CD4-positive, alpha-beta T cell treated with Interleukin-10 for 1 hour (primary cell): ENCODE measurements at regions not wholly inside any gene's neighbourhood (a gene's known extent, or its start where the extent isn't known, plus 50 kb on each side); places are given as distances from the start of the nearest gene placed in this dataset.

Experiments used
- DNase-seq: peaks from one replicate; pipeline ENCODE4 v3.0.0-alpha.2; 2020

DNA sequence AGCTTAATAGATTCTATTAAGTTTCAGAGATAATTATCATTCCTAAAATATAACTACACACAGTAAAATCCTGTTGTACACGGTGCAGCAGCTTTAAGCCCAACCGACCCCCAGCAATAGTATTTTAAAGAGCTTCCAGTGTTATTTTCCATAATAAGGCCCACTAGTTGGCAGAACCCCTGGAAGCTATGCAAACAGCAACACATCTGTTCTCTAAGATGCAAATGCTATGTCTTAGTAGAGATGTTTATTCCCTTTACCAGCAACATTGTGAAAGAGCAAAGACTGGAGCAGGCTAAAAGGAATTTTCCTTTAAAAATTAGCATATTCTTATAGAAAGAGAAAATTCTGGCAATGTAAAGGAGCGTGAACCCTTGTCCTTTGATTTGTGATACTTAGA lies 819.7 kb upstream of the ALCAM start:
- DNase-seq, result no peak

DNA sequence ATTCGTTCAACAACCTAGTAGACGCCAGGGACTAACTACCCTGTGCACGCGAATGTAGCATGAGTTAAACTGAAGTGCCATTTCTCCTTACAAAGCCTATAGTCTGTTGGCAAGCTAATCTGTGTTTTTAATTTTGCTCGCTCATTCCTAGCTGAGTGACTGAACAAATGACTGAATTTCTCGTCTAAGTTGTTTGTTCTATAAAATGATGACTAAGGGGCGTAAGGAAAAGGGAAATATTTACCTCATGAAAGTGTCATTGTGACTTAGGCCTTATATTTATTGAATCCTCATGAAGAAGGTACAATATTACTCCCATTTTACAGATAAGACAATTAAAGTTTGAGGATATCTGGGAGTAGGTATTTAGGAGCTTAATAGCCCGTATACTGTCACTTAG lies 818.3 kb upstream of the ALCAM start:
- DNase-seq, result no peak

DNA sequence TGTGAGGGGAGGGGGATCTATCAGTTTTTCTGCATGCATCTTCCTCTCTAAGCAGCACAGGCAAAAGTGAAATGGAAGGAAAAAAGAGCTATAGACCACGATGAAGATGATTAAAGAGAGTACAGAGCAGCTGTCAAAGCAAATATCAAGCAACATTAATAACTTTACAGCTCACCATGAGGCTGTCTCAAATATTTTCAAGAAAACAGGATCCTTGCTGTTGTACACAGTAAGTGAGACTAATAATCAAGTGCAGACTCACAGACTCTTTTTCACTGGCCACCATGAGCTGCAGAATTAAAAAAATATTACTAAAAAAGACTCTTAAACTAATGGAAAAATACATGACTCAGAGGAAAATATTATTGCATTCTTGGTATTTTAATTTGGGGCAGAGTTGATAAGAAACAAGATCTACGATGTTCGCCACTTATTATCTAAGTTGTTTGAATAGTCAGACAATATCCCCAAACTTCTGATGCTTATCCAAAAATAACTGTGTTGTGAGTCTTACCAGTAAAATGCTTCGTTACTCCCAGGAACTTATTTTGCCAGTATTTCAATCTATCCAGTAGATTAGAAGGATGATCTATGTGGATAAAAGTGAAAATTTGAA lies 817.5 kb upstream of the ALCAM start:
- no peak for DNase-seq

DNA sequence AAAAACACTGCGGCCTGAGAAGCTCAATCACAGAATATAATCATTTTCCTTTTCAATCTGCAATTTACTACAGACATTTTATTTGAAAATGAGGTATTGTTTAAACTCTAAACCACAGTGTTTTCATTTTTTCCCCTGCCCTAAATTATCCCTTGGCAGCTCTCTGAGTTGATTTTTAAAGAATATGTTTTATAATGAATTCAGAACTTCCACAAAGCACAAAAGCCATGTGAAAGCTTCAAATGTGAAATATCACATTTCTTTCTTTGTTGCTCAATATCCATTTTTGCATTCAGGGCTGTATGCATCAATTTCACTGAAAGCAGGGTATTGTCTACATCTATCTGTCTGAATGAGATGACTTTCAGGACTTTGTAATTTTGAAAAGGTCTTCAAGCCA lies 813.6 kb upstream of the ALCAM start:
- no peak for DNase-seq

DNA sequence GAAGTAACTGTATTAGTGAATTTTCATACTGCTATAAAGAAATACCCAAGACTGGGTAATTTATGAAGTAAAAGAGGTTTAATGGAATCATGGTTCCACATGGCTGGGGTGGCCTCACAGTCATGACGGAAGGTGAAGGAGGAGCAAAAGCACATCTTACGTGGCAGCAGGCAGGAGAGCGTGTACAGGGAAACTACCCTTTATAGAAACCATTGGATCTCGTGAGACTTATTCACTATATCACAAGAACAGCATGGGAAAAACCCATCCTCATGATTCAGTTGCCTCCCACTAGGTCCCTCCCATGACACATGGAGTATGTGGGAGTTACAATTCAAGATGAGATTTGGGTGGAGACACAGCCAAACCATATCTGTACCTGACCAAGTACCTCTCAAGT lies 812.3 kb upstream of the ALCAM start:
- no peak for DNase-seq

DNA sequence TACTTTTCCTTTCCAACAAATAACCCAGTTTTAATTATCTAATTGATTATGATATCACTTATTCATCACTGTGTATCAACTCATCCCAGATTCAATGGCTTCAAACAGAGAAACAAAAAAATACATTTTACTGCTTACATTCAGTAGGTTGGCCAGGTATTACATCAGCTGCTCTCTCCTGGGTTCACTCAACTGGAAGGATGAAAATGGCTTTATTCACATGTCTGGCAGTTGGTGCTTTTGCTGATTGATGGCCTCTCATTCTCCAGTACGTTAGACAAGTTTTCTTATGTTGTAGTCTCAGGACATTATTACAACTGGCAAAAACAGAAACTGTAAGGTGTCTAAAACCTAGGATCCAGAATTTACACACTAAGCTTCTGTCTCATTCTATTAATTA lies 811.0 kb upstream of the ALCAM start:
- DNase-seq, result no peak

DNA sequence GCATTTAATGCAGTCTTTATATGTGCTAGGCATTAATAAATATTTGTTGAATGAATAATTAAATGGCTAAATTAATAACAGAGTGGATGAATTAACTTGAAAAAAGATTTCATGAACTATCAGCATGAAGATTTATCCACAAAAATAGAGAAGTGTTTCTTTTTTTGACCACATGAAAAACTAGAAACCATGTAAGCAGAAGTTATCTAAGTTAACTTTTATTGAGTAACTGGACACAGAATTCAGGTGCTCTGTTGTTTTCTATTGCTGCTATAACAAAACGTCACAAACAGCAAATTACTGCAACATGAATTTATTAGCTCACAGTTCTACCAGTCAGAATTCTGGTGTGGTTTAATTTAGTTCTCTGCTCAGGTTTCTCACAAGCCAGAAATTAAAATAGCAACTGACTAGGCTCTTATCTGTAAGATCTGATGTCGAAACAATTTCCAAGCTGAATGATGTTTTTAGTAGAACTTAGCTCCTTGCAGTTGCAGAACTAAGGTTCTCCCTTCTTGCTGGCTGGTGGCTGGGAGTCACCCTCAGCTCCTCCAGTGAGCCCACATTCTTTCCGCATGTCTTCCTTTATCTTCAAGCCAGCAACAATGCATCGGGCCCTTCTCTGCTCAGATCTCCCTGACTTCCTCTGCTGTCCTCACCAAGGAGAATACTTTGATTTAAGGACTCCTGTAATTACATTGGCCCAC lies 810.2 kb upstream of the ALCAM start:
- no peak for DNase-seq

DNA sequence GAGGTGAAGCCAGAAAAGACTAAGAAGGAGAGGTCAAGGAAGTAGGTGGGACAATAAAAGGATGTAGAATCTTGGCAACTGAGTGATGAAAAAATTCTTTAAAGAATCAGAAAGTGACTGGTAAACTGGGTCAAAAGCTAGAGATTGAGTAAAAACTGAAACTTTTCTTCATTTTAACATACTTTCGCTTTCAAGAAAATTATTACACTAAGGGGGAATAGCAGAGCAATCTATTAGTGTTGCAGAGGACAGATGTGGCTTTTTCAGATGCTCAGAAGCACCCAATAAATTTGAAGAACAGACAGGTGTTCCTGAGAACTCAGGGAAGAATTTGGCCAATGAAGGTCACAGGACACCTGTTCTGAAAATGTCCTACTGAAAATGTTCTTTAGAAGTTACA lies 805.4 kb upstream of the ALCAM start:
- DNase-seq, result no peak

DNA sequence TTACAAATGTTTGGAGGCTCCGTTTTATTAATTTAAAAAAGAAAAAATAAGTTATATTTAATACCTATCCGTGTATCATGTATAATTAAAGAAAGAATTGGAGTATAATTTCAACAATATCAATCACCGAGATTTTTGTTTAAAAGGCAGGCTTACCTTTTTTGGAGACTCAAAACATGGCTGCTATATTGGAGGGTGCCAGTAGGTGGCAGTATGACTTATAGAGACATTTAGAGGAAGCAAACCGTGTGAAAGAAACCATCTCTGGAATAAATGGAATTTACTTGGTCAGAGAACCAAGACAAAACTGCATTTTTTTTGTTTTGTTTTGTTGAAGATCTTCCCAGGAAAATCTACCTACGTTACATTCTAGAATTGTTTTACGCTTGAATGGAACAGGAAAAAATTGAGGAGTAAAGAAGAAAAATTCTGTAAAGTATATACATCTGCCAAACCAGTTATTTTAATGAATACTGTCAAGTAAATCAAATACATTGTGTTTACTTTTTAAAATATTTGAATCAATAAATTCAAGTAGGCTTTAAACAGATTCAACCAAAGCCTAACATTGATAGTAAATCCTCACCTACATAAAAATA lies 802.6 kb upstream of the ALCAM start:
- DNase-seq, result peak; percentile 67

DNA sequence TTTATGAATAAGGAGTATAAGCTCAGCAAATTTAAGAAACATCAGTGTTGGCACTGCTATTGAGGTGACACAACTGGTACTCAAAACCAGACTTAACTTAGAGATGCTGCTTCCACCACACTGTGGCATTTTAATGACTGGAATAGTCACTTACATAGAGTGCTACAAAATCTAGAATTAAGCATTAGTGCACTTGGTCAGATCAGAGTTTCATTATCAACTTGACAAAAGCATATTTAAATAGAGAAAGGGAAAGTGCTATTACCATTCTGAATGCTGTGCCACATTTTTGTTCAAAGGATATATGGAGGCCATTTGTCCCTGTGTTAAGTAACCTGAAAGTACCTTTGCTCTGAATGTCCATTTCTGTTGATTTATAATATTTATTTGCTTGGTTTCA lies 800.7 kb upstream of the ALCAM start:
- DNase-seq, result no peak

DNA sequence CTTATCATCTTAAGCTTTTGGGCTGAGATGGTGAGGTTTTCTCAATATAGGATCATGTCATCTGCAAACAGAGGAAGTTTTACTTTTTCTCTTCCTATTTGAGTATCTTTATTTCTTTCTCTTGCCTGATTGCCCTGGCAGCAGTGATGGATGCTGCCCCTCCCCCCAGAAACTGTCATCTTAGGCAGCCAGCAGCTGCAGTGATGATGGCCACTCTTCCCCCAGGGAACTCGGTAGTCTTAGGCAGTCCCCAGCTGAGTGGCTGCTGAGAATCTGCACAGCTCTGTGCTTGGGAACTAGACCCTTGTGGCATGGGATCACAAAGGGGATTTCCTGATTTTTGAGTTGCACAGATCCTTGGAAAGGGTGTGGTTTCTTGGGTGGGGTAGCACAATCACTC lies 791.1 kb upstream of the ALCAM start:
- no peak for DNase-seq

DNA sequence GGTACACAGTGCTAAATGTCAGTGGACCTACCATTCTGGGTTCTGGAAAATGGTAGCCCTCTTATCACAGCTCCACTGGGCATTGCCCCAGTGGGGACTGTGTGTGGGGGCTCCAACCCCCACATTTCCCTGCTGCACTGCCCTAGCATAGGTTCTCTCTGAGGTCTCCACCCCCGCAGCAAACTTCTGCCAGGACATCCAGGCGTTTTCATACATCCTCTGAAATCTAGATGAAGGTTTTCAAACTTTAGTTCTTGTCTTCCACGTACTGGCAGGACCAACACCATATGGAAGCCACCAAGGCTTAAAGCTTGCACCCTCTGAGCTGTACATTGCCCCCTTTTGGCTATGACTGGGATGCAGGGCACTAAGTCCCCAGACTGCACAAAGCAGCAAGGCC lies 788.2 kb upstream of the ALCAM start:
- no peak for DNase-seq

DNA sequence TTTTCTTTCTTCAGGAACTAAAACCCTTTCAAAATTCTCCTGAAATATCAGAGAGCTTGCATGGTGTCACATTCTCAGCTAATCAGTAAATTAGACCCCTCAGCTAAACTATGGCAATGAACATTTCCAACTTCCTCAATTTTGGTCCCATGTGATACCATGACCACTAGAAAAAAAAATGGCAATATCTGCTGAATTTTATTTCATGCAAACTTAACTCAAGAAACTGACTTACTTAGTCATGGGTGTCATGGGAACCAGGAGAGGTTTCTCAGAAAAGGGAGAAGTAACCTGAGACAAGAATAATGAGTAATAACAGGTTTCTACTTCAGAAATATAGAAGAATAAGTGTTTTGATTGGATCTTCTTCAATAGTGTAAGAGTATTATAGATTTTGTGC lies 784.6 kb upstream of the ALCAM start:
- no peak for DNase-seq

DNA sequence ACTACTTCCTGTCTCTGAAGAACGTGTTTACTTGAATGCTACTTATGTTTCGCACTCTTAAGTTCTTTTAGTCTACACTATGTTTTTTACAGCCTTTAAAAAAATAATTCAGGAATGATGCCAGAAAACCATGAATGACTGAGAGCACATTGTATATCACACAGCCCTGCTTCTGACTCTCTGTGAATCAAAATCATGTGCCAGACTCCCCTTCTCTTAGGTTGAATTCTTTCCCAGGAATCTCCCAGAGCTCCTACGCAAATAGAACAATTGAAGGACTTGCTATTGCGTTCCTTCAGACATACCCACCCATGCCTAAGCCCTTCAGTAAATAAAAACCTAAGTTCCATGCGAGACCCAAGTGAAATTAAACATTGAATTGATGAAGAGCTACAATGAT lies 782.0 kb upstream of the ALCAM start:
- DNase-seq, result no peak

DNA sequence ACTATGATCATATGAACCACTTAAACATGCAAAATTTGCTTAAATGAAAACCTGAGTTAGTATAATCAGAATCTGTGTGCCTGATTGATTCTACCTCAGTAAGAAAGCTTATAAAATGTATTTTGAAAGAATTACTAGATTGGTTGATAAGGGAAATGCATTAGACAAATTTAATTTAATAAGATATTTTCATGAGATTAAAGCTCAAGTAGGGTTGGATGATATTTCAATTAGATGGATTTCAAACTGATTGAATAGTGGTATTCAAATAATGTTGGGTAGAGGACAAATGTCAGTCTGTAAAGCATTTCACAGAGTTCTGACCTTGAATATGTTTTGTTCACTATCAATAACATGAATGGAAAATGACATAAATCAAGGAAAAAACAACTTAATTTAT lies 780.4 kb upstream of the ALCAM start:
- no peak for DNase-seq

DNA sequence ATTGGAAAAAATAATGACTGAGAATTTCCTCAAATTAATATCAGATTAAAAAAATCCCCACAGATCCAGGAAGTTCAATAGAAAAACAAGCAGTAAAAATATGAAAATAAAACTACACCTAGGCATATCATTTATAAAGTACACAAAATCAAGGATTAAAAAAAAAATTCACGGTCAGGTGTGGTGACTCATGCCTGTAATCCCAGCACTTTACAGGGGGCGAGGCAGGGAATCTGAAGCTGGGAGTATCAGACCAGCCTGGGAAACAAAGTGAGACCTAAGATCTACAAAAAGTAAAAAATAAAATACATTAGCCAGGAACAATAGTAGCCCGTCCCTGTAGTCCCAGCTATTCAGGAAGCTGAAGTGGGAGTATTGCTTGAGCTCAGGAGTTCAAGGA lies 778.3 kb upstream of the ALCAM start:
- DNase-seq, result no peak

DNA sequence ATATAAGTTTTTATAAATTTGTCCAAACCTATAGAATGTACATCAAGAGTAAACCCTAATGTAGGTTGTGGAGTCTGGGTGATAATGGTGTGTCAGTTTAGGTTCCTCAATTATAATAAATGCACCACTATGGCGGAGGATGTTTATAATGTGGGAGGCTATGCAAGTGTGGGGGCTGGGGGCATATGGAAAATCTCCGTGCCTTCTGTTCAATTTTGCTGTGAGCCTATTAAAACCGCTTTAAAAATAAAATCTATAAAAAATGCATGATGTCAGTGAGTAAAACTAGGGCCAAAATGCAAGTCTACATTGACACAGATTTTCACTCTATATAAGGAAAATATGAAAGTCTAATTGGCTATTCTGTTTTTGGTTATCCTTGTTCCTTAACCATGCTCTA lies 774.9 kb upstream of the ALCAM start:
- no peak for DNase-seq

DNA sequence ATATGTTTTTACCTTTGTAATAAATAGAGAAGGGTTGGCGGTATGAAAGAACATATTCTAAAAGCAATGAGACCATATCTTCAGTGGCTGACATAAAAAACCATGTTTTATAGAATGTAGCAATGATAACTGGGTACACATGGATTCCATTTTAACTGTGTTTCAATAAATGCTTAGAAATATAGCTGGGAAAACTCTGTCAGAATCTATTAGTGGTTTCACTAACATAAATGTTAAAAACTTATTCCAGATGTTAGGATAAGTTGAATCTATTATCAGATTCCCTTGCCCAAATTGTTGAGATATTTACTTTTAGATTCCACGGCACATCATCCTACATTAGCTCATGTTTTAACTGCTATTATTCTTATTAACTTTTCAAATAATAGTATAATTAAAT lies 772.2 kb upstream of the ALCAM start:
- DNase-seq, result no peak

DNA sequence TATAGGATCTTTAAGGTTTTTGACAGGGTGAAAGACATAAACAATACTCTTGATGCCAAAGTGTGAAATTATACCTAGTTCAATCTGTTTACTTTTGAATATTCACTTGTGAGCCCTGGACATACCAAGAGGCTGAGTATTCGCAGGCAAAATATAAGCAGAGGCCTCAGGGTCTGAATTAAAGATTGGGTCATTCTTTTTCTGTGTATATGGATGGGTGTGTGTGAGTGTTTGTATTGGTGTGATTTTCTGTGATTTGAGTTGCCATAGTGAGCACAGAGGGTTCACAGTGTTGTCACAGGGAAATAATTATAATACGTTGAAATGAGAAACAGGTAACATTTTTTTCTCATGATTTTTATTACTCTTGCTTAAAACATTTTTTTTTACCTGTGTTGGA lies 770.7 kb upstream of the ALCAM start:
- no peak for DNase-seq

DNA sequence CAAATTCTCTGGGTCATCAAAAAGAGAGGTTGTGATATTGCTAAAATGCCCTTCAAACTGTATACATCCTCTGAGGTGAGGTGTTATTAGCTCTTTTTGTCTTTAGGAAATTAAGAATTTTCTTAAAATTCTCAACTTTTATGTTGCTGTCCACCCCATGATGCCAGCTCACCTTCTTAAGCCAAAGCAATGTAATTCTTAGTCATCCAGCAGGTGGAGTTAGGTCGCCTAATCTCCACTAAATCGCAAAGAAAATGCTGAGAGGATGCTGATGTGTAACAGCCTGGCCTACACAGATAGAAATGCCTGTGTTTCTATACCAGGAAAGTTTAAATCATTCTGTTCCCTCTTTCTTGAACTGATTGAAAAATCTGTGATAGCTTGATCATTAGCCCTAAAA lies 770.2 kb upstream of the ALCAM start:
- DNase-seq, result peak; percentile 40

DNA sequence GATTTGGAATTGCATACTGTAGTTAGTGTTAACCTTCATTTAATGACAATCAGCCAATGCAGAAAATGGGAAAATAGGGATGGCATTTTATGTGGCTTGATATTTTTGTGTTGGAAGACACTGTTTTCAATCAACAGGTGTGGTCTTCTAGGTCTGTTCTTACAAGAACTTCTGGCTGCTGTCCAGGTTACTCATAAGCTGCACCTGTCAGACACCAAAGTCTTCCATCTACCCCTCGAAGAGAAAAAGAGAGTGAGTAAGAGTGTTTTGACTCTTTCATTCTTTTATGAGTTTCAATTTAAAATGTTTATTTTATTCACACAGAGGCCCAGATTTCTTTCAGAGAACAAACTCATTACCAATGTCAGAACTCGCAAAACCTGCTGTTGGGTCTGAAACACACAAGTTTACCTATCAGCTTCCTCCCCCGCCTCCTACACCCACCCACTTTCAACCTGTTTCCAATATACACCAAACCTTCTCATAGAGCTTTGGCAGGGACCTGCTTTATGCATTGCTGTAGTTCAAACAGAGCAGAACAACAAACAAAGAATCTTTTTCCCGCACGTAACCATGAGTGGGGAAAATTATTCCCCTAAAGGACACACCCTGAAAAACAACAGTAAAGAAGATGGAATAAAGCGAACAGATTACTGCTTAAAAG lies 767.7 kb upstream of the ALCAM start:
- no peak for DNase-seq

DNA sequence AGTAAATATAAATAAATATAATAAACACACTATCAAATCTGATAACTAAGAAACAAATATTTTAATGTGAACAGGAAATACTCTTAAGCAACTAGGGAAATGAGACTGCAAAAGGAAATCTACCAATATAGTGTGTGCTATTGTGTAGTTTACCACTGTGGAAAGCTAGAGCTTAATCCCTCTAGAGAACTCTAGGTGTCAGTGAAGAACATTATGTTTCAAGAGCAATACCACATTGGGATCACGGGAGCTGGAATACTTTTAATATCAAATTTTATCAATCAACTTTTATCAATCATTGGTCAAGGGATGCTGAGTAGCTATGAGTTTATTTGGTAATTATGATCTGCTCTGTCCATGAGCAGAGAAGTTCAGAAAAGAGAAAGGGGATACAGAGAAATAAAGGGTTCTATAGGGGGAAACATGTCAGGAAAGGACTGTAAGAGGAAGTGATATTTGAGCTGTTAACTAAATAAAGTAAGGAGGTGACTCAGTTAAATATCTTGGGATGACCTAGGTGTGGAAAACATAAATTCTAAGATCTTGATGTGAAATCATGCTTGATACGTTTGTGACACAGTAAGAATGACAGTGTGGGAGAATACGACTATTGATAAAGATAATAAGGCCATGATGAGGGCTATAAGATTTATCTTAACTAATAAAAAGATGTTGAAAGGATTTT lies 762.2 kb upstream of the ALCAM start:
- no peak for DNase-seq

DNA sequence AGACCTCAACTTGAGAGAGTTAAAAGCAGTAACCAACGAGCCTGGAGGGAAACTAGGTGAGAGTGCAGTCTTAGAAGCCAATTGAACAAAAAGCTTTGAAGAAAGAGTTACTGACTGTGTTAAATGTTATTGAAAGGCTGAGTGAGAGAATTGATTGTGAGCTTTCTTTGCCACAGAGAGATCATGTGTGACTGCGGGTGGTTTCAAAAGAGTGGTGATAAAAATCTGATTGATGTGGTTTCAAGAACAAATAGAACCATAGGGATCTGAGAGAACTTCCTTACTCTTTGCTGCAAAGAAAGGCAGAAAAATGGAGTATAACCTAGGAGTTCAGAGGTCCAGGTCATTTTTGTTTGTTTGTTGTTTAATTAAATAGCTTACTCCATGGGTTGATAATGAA lies 759.9 kb upstream of the ALCAM start:
- DNase-seq, result no peak
